OCI-LY3 (cell line): ENCODE measurements at regions not wholly inside any gene's neighbourhood (a gene's known extent, or its start where the extent isn't known, plus 50 kb on each side); places are given as distances from the start of the nearest gene placed in this dataset.

ENCODE experiments used
- EZH2phosphoT487 ChIP-seq: fragments of 200-600 bp; shearing (Covaris generic); IDR thresholded peaks from 2 replicates; pipeline ENCODE4 v1.6.1; 2018; ENCODE audit warnings: antibody characterized with exemption, mixed run types, low read depth
- TF ChIP-seq, protein P1 (sequence below): fragments of 200-600, 300-600 bp; sonication (generic); IDR thresholded peaks from 2 replicates; pipeline ENCODE4 v1.5.1; 2014; ENCODE audit warnings: antibody characterized with exemption, low read length, low read depth

DNA sequence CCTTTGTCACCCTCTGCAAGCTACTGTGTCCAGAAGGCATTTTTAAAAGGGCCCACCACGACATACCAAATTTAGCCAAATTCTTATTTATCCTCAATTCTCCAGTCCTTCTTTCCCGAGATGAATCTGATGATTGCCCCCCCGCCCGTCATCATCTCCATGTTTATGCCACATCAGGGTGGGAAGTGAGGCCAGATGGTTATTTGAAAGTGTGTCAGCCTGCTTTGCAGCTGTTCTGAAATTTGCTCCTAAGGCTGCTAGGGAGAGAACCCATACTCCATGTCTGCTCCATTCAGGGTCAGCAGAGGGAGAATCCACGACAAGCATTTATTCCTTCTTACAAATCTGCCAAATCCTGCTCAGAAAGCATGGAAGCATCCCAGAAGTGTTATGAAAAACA lies 337.8 kb downstream of the ADAMTS20 start:
- TF ChIP-seq, protein P1, sequence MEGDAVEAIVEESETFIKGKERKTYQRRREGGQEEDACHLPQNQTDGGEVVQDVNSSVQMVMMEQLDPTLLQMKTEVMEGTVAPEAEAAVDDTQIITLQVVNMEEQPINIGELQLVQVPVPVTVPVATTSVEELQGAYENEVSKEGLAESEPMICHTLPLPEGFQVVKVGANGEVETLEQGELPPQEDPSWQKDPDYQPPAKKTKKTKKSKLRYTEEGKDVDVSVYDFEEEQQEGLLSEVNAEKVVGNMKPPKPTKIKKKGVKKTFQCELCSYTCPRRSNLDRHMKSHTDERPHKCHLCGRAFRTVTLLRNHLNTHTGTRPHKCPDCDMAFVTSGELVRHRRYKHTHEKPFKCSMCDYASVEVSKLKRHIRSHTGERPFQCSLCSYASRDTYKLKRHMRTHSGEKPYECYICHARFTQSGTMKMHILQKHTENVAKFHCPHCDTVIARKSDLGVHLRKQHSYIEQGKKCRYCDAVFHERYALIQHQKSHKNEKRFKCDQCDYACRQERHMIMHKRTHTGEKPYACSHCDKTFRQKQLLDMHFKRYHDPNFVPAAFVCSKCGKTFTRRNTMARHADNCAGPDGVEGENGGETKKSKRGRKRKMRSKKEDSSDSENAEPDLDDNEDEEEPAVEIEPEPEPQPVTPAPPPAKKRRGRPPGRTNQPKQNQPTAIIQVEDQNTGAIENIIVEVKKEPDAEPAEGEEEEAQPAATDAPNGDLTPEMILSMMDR, result no peak
- no peak for TF ChIP-seq EZH2phosphoT487
